Neuronal stem cell (in vitro differentiated cells): ENCODE measurements at regions not wholly inside any gene's neighbourhood (a gene's known extent, or its start where the extent isn't known, plus 50 kb on each side); places are given as distances from the start of the nearest gene placed in this dataset.

ENCODE experiments used
- DNase-seq: peaks from one replicate; pipeline ENCODE4 v3.0.0-alpha.2; 2013; ENCODE audit warnings: low spot score
- H2AFZ ChIP-seq: one replicate; pipeline ENCODE4 v1.6.1; 2013; ENCODE audit warnings: mild to moderate bottlenecking, low read length, inconsistent platforms
- H2AK5ac ChIP-seq: 2 replicates; pipeline ENCODE4 v1.6.1; 2013; ENCODE audit warnings: low read depth, mild to moderate bottlenecking, inconsistent platforms, low read length, moderate library complexity, mixed read lengths
- H2BK120ac ChIP-seq: 2 replicates; pipeline ENCODE4 v1.6.1; 2013; ENCODE audit warnings: low read depth, mild to moderate bottlenecking, inconsistent platforms, low read length, moderate library complexity, mixed read lengths
- H2BK12ac ChIP-seq: one replicate; pipeline ENCODE4 v1.6.1; 2013; ENCODE audit warnings: low read length, inconsistent platforms
- H2BK15ac ChIP-seq: 2 replicates; pipeline ENCODE4 v1.6.1; 2013; ENCODE audit warnings: mild to moderate bottlenecking, low read length, inconsistent platforms, mixed read lengths
- H2BK5ac ChIP-seq: one replicate; pipeline ENCODE4 v1.6.1; 2013; ENCODE audit warnings: inconsistent platforms, mild to moderate bottlenecking, low read length, moderate library complexity
- H3K14ac ChIP-seq: one replicate; pipeline ENCODE4 v1.6.1; 2013; ENCODE audit warnings: low read length, inconsistent platforms
- H3K18ac ChIP-seq: 2 replicates; pipeline ENCODE4 v1.6.1; 2013; ENCODE audit warnings: low read length, inconsistent platforms
- H3K23ac ChIP-seq: 2 replicates; pipeline ENCODE4 v1.6.1; 2013; ENCODE audit warnings: low read depth, mild to moderate bottlenecking, mixed read lengths, low read length, inconsistent platforms; ENCODE audit not compliant: poor library complexity
- H3K27ac ChIP-seq: replicated peaks from 3 replicates; pipeline ENCODE4 v1.5.1; 2013; ENCODE audit warnings: low read length, inconsistent platforms
- H3K27me3 ChIP-seq, 3 experiments: 2 replicates each; pipeline ENCODE4 v1.6.1; 2013; ENCODE audit warnings: low read length in 3 of 3, mild to moderate bottlenecking in 2 of 3, inconsistent platforms in 1 of 3, low read depth in 1 of 3, mixed read lengths in 1 of 3, moderate library complexity in 1 of 3; ENCODE audit not compliant: control insufficient read depth in 3 of 3, insufficient read depth in 3 of 3
- H3K36me3 ChIP-seq, 2 donors: replicated peaks in 1 of 2; 2 replicates each; pipeline ENCODE4 v1.6.1; 2013; ENCODE audit warnings: low read length in 2 of 2; ENCODE audit not compliant: control insufficient read depth in 2 of 2, insufficient read depth in 2 of 2
- H3K4ac ChIP-seq: 2 replicates; pipeline ENCODE4 v1.6.1; 2013; ENCODE audit warnings: inconsistent platforms, mild to moderate bottlenecking, low read length, moderate library complexity
- H3K4me1 ChIP-seq, 2 donors: 1 replicate in 1 of 2; 2 replicates in 1 of 2; pipeline ENCODE4 v1.6.1; 2013; ENCODE audit warnings: low read length in 2 of 2, low read depth in 1 of 2; ENCODE audit not compliant: control insufficient read depth in 2 of 2, insufficient read depth in 1 of 2
- H3K4me2 ChIP-seq: one replicate; pipeline ENCODE4 v1.6.1; 2013; ENCODE audit warnings: mild to moderate bottlenecking, low read length, inconsistent platforms; ENCODE audit not compliant: insufficient read depth, poor library complexity, severe bottlenecking
- H3K4me3 ChIP-seq, 2 donors: 2 replicates each; pipeline ENCODE4 v1.5.1; 2013; ENCODE audit warnings: low read length in 2 of 2, mild to moderate bottlenecking in 2 of 2, inconsistent platforms in 1 of 2, moderate library complexity in 1 of 2
- H3K79me1 ChIP-seq: one replicate; pipeline ENCODE4 v1.6.1; 2013; ENCODE audit warnings: low read depth, mild to moderate bottlenecking, inconsistent platforms, low read length, moderate library complexity
- H3K9ac ChIP-seq: one replicate; pipeline ENCODE4 v1.6.1; 2013; ENCODE audit warnings: mild to moderate bottlenecking, low read depth, low read length, inconsistent platforms; ENCODE audit not compliant: poor library complexity
- H3K9me3 ChIP-seq, 2 donors: replicated peaks in 1 of 2; 2 replicates each; pipeline versions ENCODE3 to v1.6.1; 2013; ENCODE audit warnings: low read length in 2 of 2, mild to moderate bottlenecking in 2 of 2, inconsistent platforms in 1 of 2, low read depth in 1 of 2, mixed read lengths in 1 of 2, moderate library complexity in 1 of 2; ENCODE audit not compliant: control insufficient read depth in 2 of 2, insufficient read depth in 1 of 2
- H4K8ac ChIP-seq: one replicate; pipeline ENCODE4 v1.6.1; 2013; ENCODE audit warnings: low read depth, mild to moderate bottlenecking, inconsistent platforms, low read length, moderate library complexity
- H4K91ac ChIP-seq: one replicate; pipeline ENCODE4 v1.6.1; 2013; ENCODE audit warnings: low read length, low read depth, mild to moderate bottlenecking, inconsistent platforms; ENCODE audit not compliant: poor library complexity
- WGBS, 2 donors: extraction: QIAGEN DNeasy Blood & Tissue Kit; methylation state at CpG; one replicate each; pipeline ENCODE4 v1.1.7; 2013; ENCODE audit warnings: missing lambda C conversion rate in 2 of 2, mixed read lengths in 1 of 2; ENCODE audit not compliant: insufficient read length in 2 of 2, insufficient replicate concordance in 1 of 2; ENCODE audit errors: extremely low coverage in 2 of 2; 5-methylcytosine and 5-hydroxymethylcytosine counted together

GRCh38 chr7:24402655-24403054, 118.7 kb downstream of the NPY start:
- no peak for DNase-seq
- H2AK5ac ChIP-seq, result no peak overlapping the region
- H4K8ac ChIP-seq, result no peak overlapping the region
- H2BK120ac ChIP-seq, result no peak overlapping the region
- no peak overlapping the region for H2AFZ ChIP-seq
- H4K91ac ChIP-seq, result no peak overlapping the region
- no CpG with 5 or more reads among the region's 4 CpGs for WGBS, 2 donors
- H3K9me3 ChIP-seq, result no peaks in the 10 kb centered on the region
- H3K4ac ChIP-seq, result no peak overlapping the region
- no peaks in the 10 kb centered on the region for H3K36me3 ChIP-seq
- no peak overlapping the region for H3K4me3 ChIP-seq
- H3K27me3 ChIP-seq, result peaks cover 0 to 6% (median 0%) of the 10 kb centered on the region in 3 experiments
- no peak overlapping the region for H3K4me2 ChIP-seq
- H2BK12ac ChIP-seq, result no peak overlapping the region
- no peak overlapping the region for H3K9ac ChIP-seq
- no peak overlapping the region for H3K18ac ChIP-seq
- H2BK5ac ChIP-seq, result no peak overlapping the region
- H3K14ac ChIP-seq, result no peak overlapping the region
- no peak overlapping the region for H2BK15ac ChIP-seq
- no peak overlapping the region for H3K23ac ChIP-seq
- no peaks in the 10 kb centered on the region for H3K79me1 ChIP-seq
- no peak overlapping the region for H3K27ac ChIP-seq
- H3K4me1 ChIP-seq, result no peaks in the 10 kb centered on the region

DNA sequence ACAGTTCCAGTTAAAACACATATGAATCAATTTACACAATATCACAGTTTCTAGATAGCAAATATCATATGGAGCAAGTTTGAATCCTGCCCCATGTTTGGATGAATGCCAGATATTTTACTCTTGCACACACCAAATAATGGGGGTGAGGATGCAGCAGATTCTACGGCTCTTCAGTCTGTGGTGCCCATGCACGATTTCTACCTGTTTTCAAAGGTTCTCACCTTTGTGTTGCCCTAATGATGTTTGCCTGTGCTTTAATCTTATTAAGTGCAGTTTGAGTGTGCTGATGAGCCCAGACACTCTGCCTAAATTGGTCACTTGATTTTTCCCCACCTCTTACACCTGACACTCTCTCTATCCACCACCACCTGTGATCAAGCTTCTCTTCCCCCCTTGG, 119.6 kb downstream of the NPY start:
- H3K36me3 ChIP-seq, result no peaks in the 10 kb centered on the region
- H3K18ac ChIP-seq, result no peak overlapping the region
- no peak overlapping the region for H2BK5ac ChIP-seq
- no peak overlapping the region for H3K27ac ChIP-seq
- no peak overlapping the region for H4K8ac ChIP-seq
- no peak overlapping the region for H2AFZ ChIP-seq
- no peak for DNase-seq
- H3K4me1 ChIP-seq, result no peaks in the 10 kb centered on the region
- peaks cover 0 to 12% (median 0%) of the 10 kb centered on the region in 3 experiments for H3K27me3 ChIP-seq
- no peak overlapping the region for H2BK15ac ChIP-seq
- no peak overlapping the region for H2BK120ac ChIP-seq
- no peak overlapping the region for H3K9ac ChIP-seq
- no peak overlapping the region for H3K4ac ChIP-seq
- H2BK12ac ChIP-seq, result no peak overlapping the region
- H3K9me3 ChIP-seq, result no peaks in the 10 kb centered on the region
- H3K14ac ChIP-seq, result no peak overlapping the region
- H4K91ac ChIP-seq, result no peak overlapping the region
- no peak overlapping the region for H3K23ac ChIP-seq
- no peaks in the 10 kb centered on the region for H3K79me1 ChIP-seq
- WGBS, 2 donors, result no CpG with 5 or more reads among the region's 2 CpGs
- no peak overlapping the region for H2AK5ac ChIP-seq
- no peak overlapping the region for H3K4me3 ChIP-seq
- H3K4me2 ChIP-seq, result no peak overlapping the region

- Histone ChIP-seq H3K36me3 (no peaks in the 10 kb centered on the region), H3K4me2 (no peak overlapping the region)
Observed at GRCh38 chr7:24404315-24404714, 120.3 kb downstream of the NPY start.

GRCh38 chr7:24405002-24405401, 121.0 kb downstream of the NPY start:
- no peak for DNase-seq
- H3K4me2 ChIP-seq, result no peak overlapping the region
- no peak overlapping the region for H2BK15ac ChIP-seq
- no peak overlapping the region for H3K4me3 ChIP-seq
- H3K36me3 ChIP-seq, result no peaks in the 10 kb centered on the region
- no peak overlapping the region for H3K9ac ChIP-seq
- no peak overlapping the region for H2AK5ac ChIP-seq
- no peak overlapping the region for H2AFZ ChIP-seq
- H3K27ac ChIP-seq, result no peak overlapping the region
- no peak overlapping the region for H2BK5ac ChIP-seq
- no peak overlapping the region for H4K8ac ChIP-seq
- no peaks in the 10 kb centered on the region for H3K9me3 ChIP-seq
- no peak overlapping the region for H3K4ac ChIP-seq
- H3K27me3 ChIP-seq, result peaks cover 0 to 12% (median 0%) of the 10 kb centered on the region in 3 experiments
- no peaks in the 10 kb centered on the region for H3K4me1 ChIP-seq
- no peak overlapping the region for H3K23ac ChIP-seq
- no peak overlapping the region for H2BK12ac ChIP-seq
- H3K18ac ChIP-seq, result no peak overlapping the region
- no peak overlapping the region for H2BK120ac ChIP-seq
- H4K91ac ChIP-seq, result no peak overlapping the region
- no peak overlapping the region for H3K14ac ChIP-seq
- no peaks in the 10 kb centered on the region for H3K79me1 ChIP-seq

More at GRCh38 chr7:24404315-24404714, 120.3 kb downstream of the NPY start:
- H3K9me3 ChIP-seq, result no peaks in the 10 kb centered on the region
- H3K27me3 ChIP-seq, result peaks cover 0 to 12% (median 0%) of the 10 kb centered on the region in 3 experiments
- H2BK5ac ChIP-seq, result no peak overlapping the region
- H3K4ac ChIP-seq, result no peak overlapping the region
- DNase-seq, result no peak
- H2BK15ac ChIP-seq, result no peak overlapping the region
- H3K27ac ChIP-seq, result no peak overlapping the region
- no peak overlapping the region for H2AFZ ChIP-seq
- no peak overlapping the region for H2BK120ac ChIP-seq
- no peak overlapping the region for H3K4me3 ChIP-seq
- H2AK5ac ChIP-seq, result no peak overlapping the region
- H3K14ac ChIP-seq, result no peak overlapping the region
- no peak overlapping the region for H3K9ac ChIP-seq
- WGBS, 2 donors, result no CpG with 5 or more reads among the region's 6 CpGs
- H4K8ac ChIP-seq, result no peak overlapping the region
- no peaks in the 10 kb centered on the region for H3K79me1 ChIP-seq
- H3K18ac ChIP-seq, result no peak overlapping the region
- no peaks in the 10 kb centered on the region for H3K4me1 ChIP-seq
- H2BK12ac ChIP-seq, result no peak overlapping the region
- no peak overlapping the region for H4K91ac ChIP-seq
- H3K23ac ChIP-seq, result no peak overlapping the region
